Ishikawa (cell line): ENCODE measurements at regions not wholly inside any gene's neighbourhood (a gene's known extent, or its start where the extent isn't known, plus 50 kb on each side); places are given as distances from the start of the nearest gene placed in this dataset.

Experiments
- CEBPB ChIP-seq: IDR thresholded peaks from 2 replicates; pipeline ENCODE4 v1.6.1; 2012
- CREB1 ChIP-seq: IDR thresholded peaks from 2 replicates; pipeline ENCODE4 v1.6.1; 2012; ENCODE audit warnings: low read depth
- EGR1 ChIP-seq: IDR thresholded peaks from 2 replicates; pipeline ENCODE4 v1.6.1; 2012
- EP300 ChIP-seq: IDR thresholded peaks from 2 replicates; pipeline ENCODE4 v1.6.1; 2012; ENCODE audit warnings: borderline replicate concordance
- FOXM1 ChIP-seq: IDR thresholded peaks from 2 replicates; pipeline ENCODE4 v1.6.1; 2012; ENCODE audit warnings: low read depth, borderline replicate concordance
- MAX ChIP-seq: IDR thresholded peaks from 2 replicates; pipeline ENCODE4 v1.6.1; 2012
- NFIC ChIP-seq: IDR thresholded peaks from 2 replicates; pipeline ENCODE4 v1.6.1; 2012
- RAD21 ChIP-seq: IDR thresholded peaks from 2 replicates; pipeline ENCODE4 v1.6.1; 2012; ENCODE audit warnings: low read depth
- REST ChIP-seq: IDR thresholded peaks from 2 replicates; pipeline ENCODE4 v1.6.1; 2012; ENCODE audit warnings: low read depth, mild to moderate bottlenecking
- TAF1 ChIP-seq: IDR thresholded peaks from 2 replicates; pipeline ENCODE4 v1.6.1; 2012; ENCODE audit warnings: low read depth, mild to moderate bottlenecking
- TCF12 ChIP-seq: IDR thresholded peaks from 2 replicates; pipeline ENCODE4 v1.6.1; 2012; ENCODE audit warnings: low read depth
- TEAD4 ChIP-seq: IDR thresholded peaks from 2 replicates; pipeline ENCODE4 v1.6.1; 2012
- USF1 ChIP-seq: IDR thresholded peaks from 2 replicates; pipeline ENCODE4 v1.6.1; 2012
- YY1 ChIP-seq: IDR thresholded peaks from 2 replicates; pipeline ENCODE4 v1.6.1; 2012; ENCODE audit warnings: low read depth
- ZBTB7A ChIP-seq: IDR thresholded peaks from 2 replicates; pipeline ENCODE4 v1.6.1; 2012; ENCODE audit warnings: low read depth

GRCh38 chr9:108396611-108397010 lies 459.2 kb downstream of the ACTL7B start:
- TF ChIP-seq USF1: no peak
- no peak for TF ChIP-seq EGR1
- no peak for TF ChIP-seq TEAD4
- no peak for TF ChIP-seq ZBTB7A
- no peak for TF ChIP-seq TCF12

GRCh38 chr9:108396193-108396592 lies 459.6 kb downstream of the ACTL7B start:
- no peak for TF ChIP-seq NFIC
- no peak for TF ChIP-seq REST
- no peak for TF ChIP-seq FOXM1
- no peak for TF ChIP-seq YY1
- no peak for TF ChIP-seq EGR1
- TF ChIP-seq MAX: no peak
- no peak for TF ChIP-seq EP300
- TF ChIP-seq TCF12: no peak
- TF ChIP-seq CREB1: no peak
- TF ChIP-seq RAD21: no peak
- no peak for TF ChIP-seq TEAD4
- no peak for TF ChIP-seq TAF1

GRCh38 chr9:108395421-108395820 lies 460.4 kb downstream of the ACTL7B start:
- no peak for TF ChIP-seq FOXM1
- TF ChIP-seq YY1: no peak
- TF ChIP-seq NFIC: no peak
- TF ChIP-seq USF1: no peak
- no peak for TF ChIP-seq TAF1
- no peak for TF ChIP-seq TCF12
- no peak for TF ChIP-seq MAX
- TF ChIP-seq RAD21: no peak
- no peak for TF ChIP-seq EGR1

GRCh38 chr9:108394726-108395125 lies 461.1 kb downstream of the ACTL7B start:
- TF ChIP-seq MAX: no peak
- no peak for TF ChIP-seq TCF12
- no peak for TF ChIP-seq TEAD4
- TF ChIP-seq TAF1: no peak
- TF ChIP-seq REST: no peak
- TF ChIP-seq FOXM1: no peak
- no peak for TF ChIP-seq ZBTB7A
- TF ChIP-seq CEBPB: no peak
- TF ChIP-seq EGR1: no peak
- no peak for TF ChIP-seq EP300
- no peak for TF ChIP-seq CREB1
- no peak for TF ChIP-seq NFIC
- TF ChIP-seq RAD21: no peak
- TF ChIP-seq YY1: no peak

GRCh38 chr9:108392877-108393276 lies 462.9 kb downstream of the ACTL7B start:
- no peak for TF ChIP-seq REST
- TF ChIP-seq RAD21: no peak
- TF ChIP-seq MAX: no peak
- no peak for TF ChIP-seq FOXM1
- no peak for TF ChIP-seq TEAD4
